Fibroblast of skin of scalp (primary cell): ENCODE measurements at regions not wholly inside any gene's neighbourhood (a gene's known extent, or its start where the extent isn't known, plus 50 kb on each side); places are given as distances from the start of the nearest gene placed in this dataset.
"Not testable (repeated sequence)": the region's sequence is repeated elsewhere in the genome, so short reads cannot be mapped to it uniquely, and the experiment has no call there.

Experiments used
- DNase-seq: peaks from one replicate; pipeline ENCODE4 v3.0.0-alpha.2; 2013

- DNase-seq, result not testable (repeated sequence)
Measured at GRCh38 chr17:445839-446238, 93.2 kb upstream of the RPH3AL start, which contains the start of gene RFLNB. Gene RFLNB (minus strand): TSS chr17:445939.

- DNase-seq, result no peak
Measured at GRCh38 chr17:444879-445454, 92.4 kb upstream of the RPH3AL start.

GRCh38 chr17:443109-443508 lies 90.5 kb upstream of the RPH3AL start:
- no peak for DNase-seq

GRCh38 chr17:441155-441950 lies 88.7 kb upstream of the RPH3AL start:
- DNase-seq, result no peak

- DNase-seq, result no peak
Measured at GRCh38 chr17:438191-438590, 85.6 kb upstream of the RPH3AL start.

- no peak for DNase-seq
Measured at GRCh38 chr17:437545-437944, 84.9 kb upstream of the RPH3AL start.

GRCh38 chr17:436571-436970 lies 84.0 kb upstream of the RPH3AL start:
- DNase-seq, result no peak

- not testable (repeated sequence) for DNase-seq
Measured at GRCh38 chr17:432471-432870, 79.9 kb upstream of the RPH3AL start.

- DNase-seq, result no peak
Measured at GRCh38 chr17:431494-431893, 78.9 kb upstream of the RPH3AL start.

GRCh38 chr17:429589-429988 lies 77.0 kb upstream of the RPH3AL start:
- DNase-seq, result no peak

GRCh38 chr17:428414-428813 lies 75.8 kb upstream of the RPH3AL start:
- DNase-seq, result no peak

GRCh38 chr17:427891-428290 lies 75.3 kb upstream of the RPH3AL start:
- DNase-seq, result no peak

GRCh38 chr17:427327-427726 lies 74.7 kb upstream of the RPH3AL start:
- no peak for DNase-seq

- DNase-seq, result no peak
Measured at GRCh38 chr17:422196-422930, 69.8 kb upstream of the RPH3AL start.

GRCh38 chr17:420479-421175 lies 68.0 kb upstream of the RPH3AL start:
- no peak for DNase-seq

- no peak for DNase-seq
Measured at GRCh38 chr17:419073-419735, 66.6 kb upstream of the RPH3AL start.

- DNase-seq, result no peak
Measured at GRCh38 chr17:418421-418751, 65.8 kb upstream of the RPH3AL start.

- DNase-seq, result no peak
Measured at GRCh38 chr17:417691-418420, 65.2 kb upstream of the RPH3AL start.

- DNase-seq, result no peak
Measured at GRCh38 chr17:416293-417206, 63.9 kb upstream of the RPH3AL start.

- DNase-seq, result no peak
Measured at GRCh38 chr17:413706-414380, 61.2 kb upstream of the RPH3AL start.
